Spleen (tissue), 7 donors: ENCODE measurements at regions not wholly inside any gene's neighbourhood (a gene's known extent, or its start where the extent isn't known, plus 50 kb on each side); places are given as distances from the start of the nearest gene placed in this dataset.

Experiments
- POLR2AphosphoS5 ChIP-seq, 3 donors: sonication (generic); formaldehyde crosslinking; IDR thresholded peaks; one replicate each; pipeline ENCODE4 v1.5.1; 2017; ENCODE audit warnings: antibody characterized with exemption in 3 of 3
- TF ChIP-seq, protein P1 (sequence below), 11 experiments: fragments of 200-600 bp in 7 of 11; fragments of 450-650 bp in 4 of 11; sonication (generic) in 4 of 11; IDR thresholded peaks in 8 of 11; conservative IDR thresholded peaks in 3 of 11; 1 replicate in 7 of 11; 2 replicates in 4 of 11; pipeline versions ENCODE4 v1.4.0 to v1.8.0; 2016 to 2021; ENCODE audit warnings: antibody characterized with exemption in 11 of 11, inconsistent platforms in 4 of 11, mild to moderate bottlenecking in 1 of 11
- donor health status: DM: no; HTN: no; CAD: no; lungs with moderate emphysema.
- donor health status: DM: no; HTN: no; CAD: no.
- donor health status: DM: no; HTN: no; CAD: no.

DNA sequence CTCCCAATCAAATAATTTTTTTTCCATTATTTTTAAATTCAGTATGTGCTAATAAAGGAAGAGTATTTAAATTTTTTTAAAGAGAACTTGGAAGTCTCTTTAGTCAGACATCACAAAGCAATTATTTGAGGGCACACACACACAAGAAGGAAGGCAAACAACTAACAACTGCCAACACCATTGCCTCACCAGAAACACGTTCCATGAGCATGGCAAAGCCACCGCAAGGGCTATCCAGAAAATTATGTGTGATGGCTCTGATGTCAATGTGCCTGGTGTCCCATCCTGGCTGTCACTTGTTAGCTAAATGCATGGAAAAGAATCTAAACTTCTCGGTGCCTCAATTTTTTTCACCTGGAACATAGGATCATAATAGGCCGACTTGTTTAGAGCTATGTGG is 262.9 kb downstream of the SEC16B start:
- no peak for TF ChIP-seq POLR2AphosphoS5 (IDR thresholded peaks at IDR 0.05)
- TF ChIP-seq, protein P1, sequence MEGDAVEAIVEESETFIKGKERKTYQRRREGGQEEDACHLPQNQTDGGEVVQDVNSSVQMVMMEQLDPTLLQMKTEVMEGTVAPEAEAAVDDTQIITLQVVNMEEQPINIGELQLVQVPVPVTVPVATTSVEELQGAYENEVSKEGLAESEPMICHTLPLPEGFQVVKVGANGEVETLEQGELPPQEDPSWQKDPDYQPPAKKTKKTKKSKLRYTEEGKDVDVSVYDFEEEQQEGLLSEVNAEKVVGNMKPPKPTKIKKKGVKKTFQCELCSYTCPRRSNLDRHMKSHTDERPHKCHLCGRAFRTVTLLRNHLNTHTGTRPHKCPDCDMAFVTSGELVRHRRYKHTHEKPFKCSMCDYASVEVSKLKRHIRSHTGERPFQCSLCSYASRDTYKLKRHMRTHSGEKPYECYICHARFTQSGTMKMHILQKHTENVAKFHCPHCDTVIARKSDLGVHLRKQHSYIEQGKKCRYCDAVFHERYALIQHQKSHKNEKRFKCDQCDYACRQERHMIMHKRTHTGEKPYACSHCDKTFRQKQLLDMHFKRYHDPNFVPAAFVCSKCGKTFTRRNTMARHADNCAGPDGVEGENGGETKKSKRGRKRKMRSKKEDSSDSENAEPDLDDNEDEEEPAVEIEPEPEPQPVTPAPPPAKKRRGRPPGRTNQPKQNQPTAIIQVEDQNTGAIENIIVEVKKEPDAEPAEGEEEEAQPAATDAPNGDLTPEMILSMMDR (IDR thresholded peaks at IDR 0.05 in 8 of 11, conservative IDR thresholded peaks at IDR 0.05 in 3 of 11), result no peak
